ENCODE measurements at regions not wholly inside any gene's neighbourhood (a gene's known extent, or its start where the extent isn't known, plus 50 kb on each side); places are given as distances from the start of the nearest gene placed in this dataset.

GRCh38 chr17:6323626-6324356, 111.1 kb downstream of the AIPL1 start:
- DNase-seq = peak; percentile 97

GRCh38 chr17:6322316-6322715, 112.6 kb downstream of the AIPL1 start:
- DNase-seq = peak; percentile 11

- DNase-seq = no peak
Observed at GRCh38 chr17:6314311-6314710, 120.6 kb downstream of the AIPL1 start.

- DNase-seq = no peak
Observed at GRCh38 chr17:6313835-6314234, 121.1 kb downstream of the AIPL1 start.

GRCh38 chr17:6306820-6307219, 128.1 kb downstream of the AIPL1 start:
- DNase-seq = peak; percentile 46

GRCh38 chr17:6305613-6306360, 129.1 kb downstream of the AIPL1 start:
- peak; percentile 97 for DNase-seq

- peak; percentile 97 for DNase-seq
Observed at GRCh38 chr17:6304894-6305612, 129.9 kb downstream of the AIPL1 start.

GRCh38 chr17:6303664-6304063, 131.3 kb downstream of the AIPL1 start:
- peak; percentile 10 for DNase-seq

- DNase-seq = peak; percentile 81
Observed at GRCh38 chr17:6299275-6299674, 135.6 kb downstream of the AIPL1 start.

GRCh38 chr17:6297960-6298359, 137.0 kb downstream of the AIPL1 start:
- peak; percentile 38 for DNase-seq

- no peak for DNase-seq
Observed at GRCh38 chr17:6297119-6297518, 137.8 kb downstream of the AIPL1 start.

GRCh38 chr17:6290488-6291196, 144.3 kb downstream of the AIPL1 start:
- no peak for DNase-seq

- peak; percentile 52 for DNase-seq
Observed at GRCh38 chr17:6286233-6286632, 148.7 kb downstream of the AIPL1 start.

GRCh38 chr17:6285486-6285885, 149.4 kb downstream of the AIPL1 start:
- DNase-seq = peak; percentile 26

GRCh38 chr17:6279659-6280058, 155.3 kb downstream of the AIPL1 start:
- DNase-seq = peak; percentile 63

- DNase-seq = no peak
Observed at GRCh38 chr17:6278376-6278775, 156.5 kb downstream of the AIPL1 start.

GRCh38 chr17:6276711-6277110, 158.2 kb downstream of the AIPL1 start:
- peak; percentile 6 for DNase-seq

GRCh38 chr17:6274310-6274709, 160.6 kb downstream of the AIPL1 start:
- no peak for DNase-seq

GRCh38 chr17:6269478-6269877, 165.4 kb downstream of the AIPL1 start:
- no peak for DNase-seq

- DNase-seq = no peak
Observed at GRCh38 chr17:6261466-6261865, 173.5 kb downstream of the AIPL1 start.

GRCh38 chr17:6259899-6260298, 175.0 kb downstream of the AIPL1 start:
- DNase-seq = no peak

GRCh38 chr17:6257336-6257735, 177.6 kb downstream of the AIPL1 start:
- DNase-seq = no peak

- peak; percentile 10 for DNase-seq
Observed at GRCh38 chr17:6255322-6255721, 179.6 kb downstream of the AIPL1 start.

Data from NCI-H69 (cell line).